ENCODE measurements at regions not wholly inside any gene's neighbourhood (a gene's known extent, or its start where the extent isn't known, plus 50 kb on each side); places are given as distances from the start of the nearest gene placed in this dataset.

- H3K79me2 ChIP-seq (ENCODE audit: insufficient read depth, low read length), result no peaks in the 10 kb centered on the region
- no peaks in the 10 kb centered on the region for H3K36me3 ChIP-seq (ENCODE audit: insufficient read depth, low read length)
- H2AFZ ChIP-seq (ENCODE audit: low read length), result no peak overlapping the region
- no peak for TF ChIP-seq CTCF (IDR thresholded peaks at IDR 0.05; ENCODE audit: extremely low read depth, low read depth, low read length)
- H3K4me2 ChIP-seq (ENCODE audit: insufficient read depth, low read length), result peak overlapping the region; percentile 63
- peaks cover 4% of the 10 kb centered on the region for H3K4me1 ChIP-seq (ENCODE audit: insufficient read depth, low read length)
- no peaks in the 10 kb centered on the region for H4K20me1 ChIP-seq (ENCODE audit: insufficient read depth, low read length)
- DNase-seq (ENCODE audit: insufficient read length, low spot score, missing footprints), result no peak
- H3K4me3 ChIP-seq (ENCODE audit: insufficient read depth, low read length), result peak overlapping the region; percentile 25
- no peaks in the 10 kb centered on the region for H3K9me3 ChIP-seq (ENCODE audit: low read depth, low read length)
- H3K27me3 ChIP-seq (ENCODE audit: insufficient read depth, low read length), result peaks cover 73% of the 10 kb centered on the region
- no peak overlapping the region for H3K27ac ChIP-seq (ENCODE audit: low read depth, low read length)
Observed at GRCh38 chr11:31987118-31988005, 103.5 kb upstream of the RCN1 start.

GRCh38 chr11:31986201-31986889 is 104.5 kb upstream of the RCN1 start:
- H3K27me3 ChIP-seq (ENCODE audit: insufficient read depth, low read length), result peaks cover 76% of the 10 kb centered on the region
- H2AFZ ChIP-seq (ENCODE audit: low read length), result no peak overlapping the region
- no peak overlapping the region for H3K4me2 ChIP-seq (ENCODE audit: insufficient read depth, low read length)
- no peaks in the 10 kb centered on the region for H4K20me1 ChIP-seq (ENCODE audit: insufficient read depth, low read length)
- H3K79me2 ChIP-seq (ENCODE audit: insufficient read depth, low read length), result no peaks in the 10 kb centered on the region
- DNase-seq (ENCODE audit: insufficient read length, low spot score, missing footprints), result no peak
- H3K27ac ChIP-seq (ENCODE audit: low read depth, low read length), result no peak overlapping the region
- H3K4me1 ChIP-seq (ENCODE audit: insufficient read depth, low read length), result peaks cover 4% of the 10 kb centered on the region
- TF ChIP-seq CTCF (IDR thresholded peaks at IDR 0.05; ENCODE audit: extremely low read depth, low read depth, low read length), result no peak
- no peak overlapping the region for H3K4me3 ChIP-seq (ENCODE audit: insufficient read depth, low read length)
- no peaks in the 10 kb centered on the region for H3K9me3 ChIP-seq (ENCODE audit: low read depth, low read length)
- no peaks in the 10 kb centered on the region for H3K36me3 ChIP-seq (ENCODE audit: insufficient read depth, low read length)

- H3K36me3 ChIP-seq (ENCODE audit: insufficient read depth, low read length), result no peaks in the 10 kb centered on the region
- H2AFZ ChIP-seq (ENCODE audit: low read length), result no peak overlapping the region
- no peak overlapping the region for H3K27ac ChIP-seq (ENCODE audit: low read depth, low read length)
- no peaks in the 10 kb centered on the region for H3K9me3 ChIP-seq (ENCODE audit: low read depth, low read length)
- DNase-seq (ENCODE audit: insufficient read length, low spot score, missing footprints), result no peak
- peaks cover 3% of the 10 kb centered on the region for H3K4me1 ChIP-seq (ENCODE audit: insufficient read depth, low read length)
- H3K79me2 ChIP-seq (ENCODE audit: insufficient read depth, low read length), result no peaks in the 10 kb centered on the region
- H3K4me3 ChIP-seq (ENCODE audit: insufficient read depth, low read length), result no peak overlapping the region
- H3K4me2 ChIP-seq (ENCODE audit: insufficient read depth, low read length), result no peak overlapping the region
- peaks cover 56% of the 10 kb centered on the region for H3K27me3 ChIP-seq (ENCODE audit: insufficient read depth, low read length)
- no peaks in the 10 kb centered on the region for H4K20me1 ChIP-seq (ENCODE audit: insufficient read depth, low read length)
- TF ChIP-seq CTCF (IDR thresholded peaks at IDR 0.05; ENCODE audit: extremely low read depth, low read depth, low read length), result no peak
Observed at GRCh38 chr11:31981457-31981856, 109.4 kb upstream of the RCN1 start.

DNA sequence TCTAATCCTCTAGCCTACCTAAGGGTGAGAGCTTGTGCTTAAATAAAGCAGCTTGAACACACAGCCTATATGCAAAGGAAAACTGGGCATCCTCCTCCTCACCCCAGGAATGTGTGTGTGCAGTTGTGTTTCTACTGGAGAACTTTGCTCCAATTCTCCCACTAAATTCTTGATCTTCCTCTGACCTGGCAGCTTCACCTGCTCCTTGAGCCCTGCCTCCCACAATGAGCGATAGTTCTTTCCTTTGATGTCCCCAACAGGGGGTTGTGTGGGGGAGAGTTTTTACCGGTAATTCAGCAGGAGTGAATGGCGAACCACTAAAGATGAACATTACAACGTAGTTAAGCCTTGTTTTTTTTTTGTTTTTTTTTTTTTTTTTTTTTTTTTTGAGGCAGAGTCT is 113.5 kb upstream of the RCN1 start:
- no peak overlapping the region for H3K4me2 ChIP-seq (ENCODE audit: insufficient read depth, low read length)
- H3K4me3 ChIP-seq (ENCODE audit: insufficient read depth, low read length), result no peak overlapping the region
- no peak overlapping the region for H3K27ac ChIP-seq (ENCODE audit: low read depth, low read length)
- TF ChIP-seq CTCF (IDR thresholded peaks at IDR 0.05; ENCODE audit: extremely low read depth, low read depth, low read length), result no peak
- H3K36me3 ChIP-seq (ENCODE audit: insufficient read depth, low read length), result no peaks in the 10 kb centered on the region
- peaks cover 39% of the 10 kb centered on the region for H3K27me3 ChIP-seq (ENCODE audit: insufficient read depth, low read length)
- no peaks in the 10 kb centered on the region for H3K79me2 ChIP-seq (ENCODE audit: insufficient read depth, low read length)
- H3K4me1 ChIP-seq (ENCODE audit: insufficient read depth, low read length), result peaks cover 11% of the 10 kb centered on the region
- H2AFZ ChIP-seq (ENCODE audit: low read length), result no peak overlapping the region
- no peak for DNase-seq (ENCODE audit: insufficient read length, low spot score, missing footprints)
- H4K20me1 ChIP-seq (ENCODE audit: insufficient read depth, low read length), result no peaks in the 10 kb centered on the region
- no peaks in the 10 kb centered on the region for H3K9me3 ChIP-seq (ENCODE audit: low read depth, low read length)

Data from osteoblast (primary cell).